T-helper 2 cell (primary cell): ENCODE measurements at regions not wholly inside any gene's neighbourhood (a gene's known extent, or its start where the extent isn't known, plus 50 kb on each side); places are given as distances from the start of the nearest gene placed in this dataset.
"Not testable (repeated sequence)": the region's sequence is repeated elsewhere in the genome, so short reads cannot be mapped to it uniquely, and the experiment has no call there.

Experiments
- DNase-seq, 5 experiments: peaks; one replicate each; pipeline versions ENCODE4 v3.0.0 to v3.0.0-alpha.2; 2012 to 2022

GRCh38 chr9:65416948-65417347 lies 131.9 kb upstream of the FOXD4L5 start:
- not testable (repeated sequence) for DNase-seq

GRCh38 chr9:65414249-65414648 lies 129.2 kb upstream of the FOXD4L5 start:
- not testable (repeated sequence) for DNase-seq

DNA sequence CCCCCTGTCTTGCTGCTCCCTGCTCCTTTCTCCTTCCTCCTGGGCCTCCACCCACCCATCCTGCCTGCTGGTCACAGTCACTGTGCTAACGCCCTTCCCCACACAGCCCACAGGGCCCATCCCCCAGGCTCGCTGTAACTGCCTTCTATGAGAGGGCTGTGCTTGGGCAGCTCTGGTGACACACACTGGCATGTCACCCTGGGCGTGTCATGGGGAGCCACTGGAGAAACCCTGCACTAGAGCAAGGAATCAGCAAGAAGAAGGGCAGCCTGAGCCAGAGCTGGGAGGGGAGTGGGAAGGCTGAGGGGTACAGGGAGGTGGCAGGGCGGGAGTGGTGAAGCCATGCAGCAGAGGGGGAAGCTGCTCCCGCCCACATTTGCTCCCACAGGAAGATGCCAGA lies 128.4 kb upstream of the FOXD4L5 start:
- not testable (repeated sequence) for DNase-seq

GRCh38 chr9:65411901-65412300 lies 126.9 kb upstream of the FOXD4L5 start:
- no peak for DNase-seq

DNA sequence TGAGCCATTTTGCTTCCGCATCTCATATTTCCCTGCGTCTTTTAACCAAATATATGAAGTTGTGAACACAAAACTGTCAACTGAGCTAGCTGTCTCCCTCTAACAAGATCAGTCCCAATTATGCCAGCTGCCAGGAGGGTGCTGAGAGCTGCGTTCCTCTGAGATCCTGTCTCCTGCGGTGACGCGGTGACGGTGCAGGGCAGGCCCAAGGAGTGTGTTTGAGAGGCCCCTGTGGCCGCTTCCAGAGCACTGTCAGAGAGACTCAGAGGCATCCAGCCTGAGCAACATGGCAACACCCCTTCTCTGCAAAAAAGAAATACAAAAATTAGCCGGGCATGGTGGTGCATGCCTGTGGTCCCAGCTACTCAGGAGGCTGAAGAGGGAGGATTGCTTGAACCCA lies 126.3 kb upstream of the FOXD4L5 start:
- DNase-seq: no peak

- no peak for DNase-seq
These were observed 125.9 kb upstream of the FOXD4L5 start for GRCh38 chr9:65410926-65411325.

DNA sequence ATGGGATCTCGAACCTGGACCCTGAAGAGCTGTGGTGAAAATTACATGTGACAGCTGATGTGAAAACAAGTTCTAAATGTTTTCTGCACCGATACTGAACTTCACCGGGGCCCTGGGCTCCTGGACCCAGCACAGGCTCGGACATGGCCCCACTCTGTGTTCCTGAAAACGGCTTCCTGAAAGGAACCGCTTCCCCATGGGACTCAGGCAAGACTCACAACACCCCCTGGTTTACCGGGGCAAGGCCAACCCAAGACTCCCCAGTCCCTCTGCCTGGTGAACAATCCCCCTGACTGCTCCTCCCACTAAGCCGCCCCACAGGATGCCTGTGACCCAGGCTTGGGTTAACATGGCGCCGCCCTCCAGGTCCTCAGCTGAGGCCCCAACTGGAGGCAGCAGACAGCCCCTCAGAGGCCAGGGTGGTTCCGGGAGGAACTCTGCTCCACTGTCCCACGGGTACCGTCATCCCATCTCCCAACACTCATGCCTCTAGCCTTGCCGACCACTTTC lies 124.5 kb upstream of the FOXD4L5 start:
- DNase-seq: no peak

GRCh38 chr9:65408806-65409205 lies 123.8 kb upstream of the FOXD4L5 start:
- DNase-seq: not testable (repeated sequence)

DNA sequence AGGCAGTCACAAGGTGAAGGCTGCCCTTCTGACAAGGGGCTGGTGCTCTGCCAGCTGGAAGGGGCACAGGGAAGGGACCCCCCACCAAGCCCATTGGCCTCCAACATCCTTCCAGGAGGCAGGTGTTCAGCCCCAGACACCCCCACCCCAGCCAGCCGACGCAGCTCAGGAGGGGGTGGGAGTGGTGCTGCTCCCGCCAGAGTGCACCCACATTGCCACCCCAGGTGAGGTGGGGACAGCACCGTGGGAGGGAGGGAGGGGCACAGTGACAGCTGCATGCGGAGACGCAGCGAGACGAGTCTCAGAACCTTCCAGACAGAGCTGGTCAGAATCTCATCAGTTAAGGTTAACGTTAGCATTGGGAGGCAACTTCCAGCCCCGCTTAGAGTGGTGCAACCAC lies 121.6 kb upstream of the FOXD4L5 start:
- not testable (repeated sequence) for DNase-seq

GRCh38 chr9:65405766-65406165 lies 120.8 kb upstream of the FOXD4L5 start:
- not testable (repeated sequence) for DNase-seq

DNA sequence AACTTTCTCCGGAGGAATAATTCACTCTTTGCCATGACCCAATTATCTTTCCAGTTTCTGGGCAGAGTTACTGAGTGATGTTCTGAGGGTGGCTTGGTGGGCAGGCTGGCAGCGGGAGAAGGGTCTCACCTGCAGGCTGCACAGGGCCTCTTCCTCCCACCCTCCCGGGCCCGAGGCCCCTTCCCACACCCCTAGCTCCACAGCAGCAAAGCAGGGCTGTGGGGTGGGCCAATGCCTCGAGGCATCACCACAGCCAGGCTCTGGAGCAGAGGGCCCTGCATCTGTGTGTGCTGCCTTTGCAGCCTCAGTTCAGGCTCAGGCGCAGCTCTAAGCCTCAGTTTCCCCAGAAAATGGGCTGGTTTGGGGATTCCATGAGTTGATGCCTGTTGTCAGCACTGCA lies 120.2 kb upstream of the FOXD4L5 start:
- DNase-seq: no peak

DNA sequence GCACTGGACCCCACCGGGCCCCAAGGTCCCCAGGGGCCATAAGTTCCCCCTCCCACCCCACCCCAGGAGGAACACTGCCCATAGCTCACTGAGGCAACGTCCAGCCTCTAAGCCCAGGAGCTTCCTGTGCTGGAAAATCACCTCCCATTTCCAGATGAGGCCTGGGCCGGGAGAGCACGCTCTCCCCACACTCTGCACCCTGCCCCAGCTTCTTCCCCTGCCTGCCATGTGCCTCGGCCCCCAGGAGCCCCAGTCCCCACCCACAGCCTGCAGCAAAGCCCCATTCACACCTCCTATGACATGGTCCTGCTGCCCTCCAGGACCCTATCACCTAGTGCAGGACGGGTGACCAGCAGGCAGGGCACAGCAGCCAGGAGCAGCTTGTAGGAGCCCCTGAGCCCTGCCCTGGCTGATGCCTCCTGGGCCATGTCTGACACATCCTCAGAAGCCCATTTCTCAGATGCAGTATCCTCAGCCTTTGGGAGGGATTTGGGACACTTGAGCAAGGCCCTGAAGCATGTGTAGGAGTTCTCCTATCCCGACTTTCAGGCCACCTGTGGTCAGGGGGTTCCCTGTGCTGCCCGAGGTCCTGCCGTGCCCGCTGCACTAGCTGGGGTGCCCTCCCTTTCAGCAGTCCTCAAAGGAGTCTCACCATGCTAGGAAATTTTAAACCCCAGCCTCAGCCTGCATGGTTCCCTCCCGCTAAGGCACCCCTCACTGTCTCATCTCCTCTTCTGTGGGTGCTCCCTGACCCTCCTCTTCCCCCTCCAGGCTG lies 119.4 kb upstream of the FOXD4L5 start:
- DNase-seq: no peak

- DNase-seq: no peak
These were observed 118.7 kb upstream of the FOXD4L5 start for GRCh38 chr9:65403721-65404120.

- DNase-seq: not testable (repeated sequence)
These were observed 118.1 kb upstream of the FOXD4L5 start for GRCh38 chr9:65403072-65403471.

GRCh38 chr9:65402206-65402870 lies 117.3 kb upstream of the FOXD4L5 start:
- not testable (repeated sequence) for DNase-seq

GRCh38 chr9:65401456-65402045 lies 116.5 kb upstream of the FOXD4L5 start:
- not testable (repeated sequence) for DNase-seq

GRCh38 chr9:65400886-65401285 lies 115.9 kb upstream of the FOXD4L5 start:
- DNase-seq: no peak

DNA sequence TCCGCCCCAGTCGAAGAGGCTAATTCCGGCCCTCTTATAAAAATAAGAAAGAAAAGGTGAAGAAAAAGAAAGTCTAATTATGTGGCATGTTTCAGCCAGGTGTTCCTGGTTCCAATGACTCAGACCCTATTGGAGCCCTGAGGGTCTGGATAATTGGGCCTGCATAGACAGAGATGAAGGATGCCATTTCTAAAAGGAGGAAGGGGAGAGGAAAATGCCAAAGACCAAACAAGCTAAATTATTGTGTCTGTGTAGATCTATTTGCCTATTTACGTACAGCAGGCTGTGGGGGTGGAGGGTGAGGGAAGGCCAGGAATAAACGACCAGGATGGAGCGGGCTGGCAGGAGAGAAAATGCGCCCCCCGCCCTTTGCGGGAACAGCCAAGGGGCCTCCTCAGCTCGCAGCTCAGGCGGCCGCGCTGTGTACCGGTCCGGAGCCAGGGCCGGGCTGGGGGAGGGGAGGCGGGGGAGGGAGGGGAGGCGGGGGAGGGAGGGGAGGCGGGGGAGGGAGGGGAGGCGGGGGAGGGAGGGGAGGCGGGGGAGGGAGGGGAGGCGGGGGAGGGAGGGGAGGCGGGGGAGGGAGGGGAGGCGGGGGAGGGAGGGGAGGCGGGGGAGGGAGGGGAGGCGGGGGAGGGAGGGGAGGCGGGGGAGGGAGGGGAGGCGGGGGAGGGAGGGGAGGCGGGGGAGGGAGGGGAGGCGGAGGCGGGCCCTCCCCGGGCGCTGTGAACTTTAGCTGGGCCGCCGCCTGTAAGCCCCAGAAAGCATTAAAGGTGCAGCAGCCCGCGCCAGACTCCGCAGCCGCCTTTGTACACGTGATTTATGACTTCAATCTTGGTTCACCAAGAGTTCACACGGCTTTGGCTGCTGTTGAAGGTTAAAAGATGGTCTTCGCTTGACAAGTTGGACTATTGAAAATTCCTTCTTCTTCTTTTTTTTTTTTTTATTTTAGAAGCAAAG lies 113.0 kb upstream of the FOXD4L5 start:
- not testable (repeated sequence) for DNase-seq

DNA sequence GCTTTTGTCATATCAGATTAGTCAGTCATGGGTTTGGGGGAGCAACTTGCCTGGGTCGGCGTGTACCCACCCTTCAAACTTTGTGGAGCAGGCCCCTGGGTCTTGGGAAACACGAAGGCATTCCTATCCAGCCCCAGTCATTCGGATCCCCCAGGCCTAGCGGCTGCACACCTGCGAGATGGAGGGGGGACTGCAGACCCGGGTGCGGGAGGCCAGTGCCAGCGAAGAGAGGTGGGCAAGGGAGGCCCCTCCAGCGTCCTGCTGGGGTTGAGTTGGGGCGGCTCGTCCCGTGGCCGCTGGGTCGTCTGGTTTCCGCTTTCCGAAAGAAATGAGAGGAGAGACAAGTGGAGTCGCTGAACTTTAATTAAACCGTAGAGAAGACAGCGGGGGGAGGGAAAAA lies 112.2 kb upstream of the FOXD4L5 start:
- not testable (repeated sequence) for DNase-seq

- DNase-seq: not testable (repeated sequence)
These were observed 111.6 kb upstream of the FOXD4L5 start for GRCh38 chr9:65396601-65397000.

DNA sequence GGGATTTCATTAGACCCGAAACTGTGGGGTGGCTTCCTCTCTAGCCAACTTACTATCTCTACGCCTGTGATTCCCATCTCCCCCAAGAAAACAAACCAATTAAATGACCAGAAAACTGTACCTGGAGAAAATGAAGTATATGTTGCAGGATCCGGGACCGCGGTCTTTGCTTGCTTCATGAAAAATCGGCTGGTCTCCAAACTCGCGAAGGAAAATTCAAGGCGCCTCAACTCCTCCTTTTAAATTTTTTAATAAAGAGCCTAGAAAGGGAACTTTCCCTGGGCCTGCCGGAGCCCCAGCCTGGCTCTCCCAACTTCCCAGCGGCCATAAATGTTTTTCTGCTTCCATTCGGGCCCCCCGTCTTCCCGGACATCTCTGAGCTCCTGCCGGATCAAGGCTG lies 110.8 kb upstream of the FOXD4L5 start:
- not testable (repeated sequence) for DNase-seq

DNA sequence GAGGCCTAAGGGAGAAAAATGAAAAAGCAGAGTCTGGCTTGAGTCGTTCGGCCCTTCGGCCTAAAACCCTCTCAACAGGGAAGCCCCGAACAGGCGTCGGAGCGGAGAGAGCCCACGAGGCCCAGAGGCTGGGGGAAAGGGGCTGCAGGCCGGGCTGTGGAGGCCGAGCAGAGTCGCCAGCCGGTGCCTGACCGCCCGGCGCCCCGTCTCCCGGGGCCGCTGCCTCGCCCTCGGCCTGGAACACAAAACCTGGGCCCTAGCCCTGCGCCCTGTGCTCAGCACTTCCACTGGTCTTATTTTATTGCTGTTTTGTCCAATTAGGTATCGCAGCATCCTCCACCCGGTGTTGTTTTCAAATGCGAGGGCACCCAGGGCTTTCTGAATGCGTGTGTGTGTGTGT lies 110.1 kb upstream of the FOXD4L5 start:
- not testable (repeated sequence) for DNase-seq
